Mucosa of descending colon (tissue), 3 donors: ENCODE measurements at regions not wholly inside any gene's neighbourhood (a gene's known extent, or its start where the extent isn't known, plus 50 kb on each side); places are given as distances from the start of the nearest gene placed in this dataset.

ENCODE experiments used
- ATAC-seq: fragments of 200-7000 bp; cut with Tn5 transposase; one replicate; pipeline ENCODE4 v1.9.1; 2020; ENCODE audit warnings: mild to moderate bottlenecking, moderate library complexity
- DNase-seq, 3 donors: peaks; one replicate each; pipeline ENCODE4 v3.0.0-alpha.2; 2020
- H3K36me3 ChIP-seq: fragments of 200-600 bp; one replicate; pipeline ENCODE4 v1.8.0; 2021; ENCODE audit warnings: low read depth, mild to moderate bottlenecking
- H3K4me1 ChIP-seq: fragments of 200-600 bp; one replicate; pipeline ENCODE4 v1.8.0; 2021; ENCODE audit warnings: low read depth, mild to moderate bottlenecking
- H3K4me3 ChIP-seq: fragments of 200-600 bp; one replicate; pipeline ENCODE4 v1.8.0; 2021; ENCODE audit warnings: mild to moderate bottlenecking
- H3K9me3 ChIP-seq: fragments of 200-600 bp; one replicate; pipeline ENCODE4 v1.8.0; 2021; ENCODE audit warnings: mild to moderate bottlenecking
- intact Hi-C, 2 donors: fragments of 100-400 bp; cut with DNase I in 1 of 2; cut with micrococcal nuclease in 1 of 2; formaldehyde crosslinking; loops; one replicate each; pipeline versions ENCODE4 v1.11.0 to v1.11.1; 2022; cut with DNase I, micrococcal nuclease
- TF ChIP-seq, protein P1 (sequence below): fragments of 200-600 bp; IDR thresholded peaks from one replicate; pipeline ENCODE4 v1.8.0; 2022; ENCODE audit warnings: antibody characterized with exemption, mild to moderate bottlenecking
- donor health status: DM: no; HTN: no; CAD: no; lungs with moderate emphysema.
- donor health status: DM: no; HTN: no; CAD: no.
- donor health status: DM: no; HTN: yes; CAD: no.

DNA sequence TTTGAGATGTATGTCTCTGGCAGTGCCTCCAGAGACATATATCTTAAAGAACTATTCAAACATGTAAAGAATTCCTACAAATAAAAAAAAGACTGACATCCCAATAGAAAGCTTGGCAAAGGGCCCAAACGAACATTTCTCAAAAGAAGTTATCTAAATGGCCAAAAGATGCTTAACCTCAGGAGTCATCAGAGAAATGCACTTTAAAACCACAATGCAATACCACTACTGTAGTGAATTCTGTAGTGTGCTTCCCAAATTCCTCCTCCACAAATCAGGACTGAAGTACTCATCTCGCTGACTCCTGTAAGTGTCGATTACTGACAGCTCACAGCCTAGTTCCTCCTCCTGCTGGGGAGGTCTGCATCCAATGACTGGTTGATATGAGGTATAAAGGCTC is 129.0 kb upstream of the MAMLD1 start:
- no peaks in the 10 kb centered on the region for H3K36me3 ChIP-seq
- no peaks in the 10 kb centered on the region for H3K9me3 ChIP-seq
- intact Hi-C loops, result no loop called here
- TF ChIP-seq, protein P1, sequence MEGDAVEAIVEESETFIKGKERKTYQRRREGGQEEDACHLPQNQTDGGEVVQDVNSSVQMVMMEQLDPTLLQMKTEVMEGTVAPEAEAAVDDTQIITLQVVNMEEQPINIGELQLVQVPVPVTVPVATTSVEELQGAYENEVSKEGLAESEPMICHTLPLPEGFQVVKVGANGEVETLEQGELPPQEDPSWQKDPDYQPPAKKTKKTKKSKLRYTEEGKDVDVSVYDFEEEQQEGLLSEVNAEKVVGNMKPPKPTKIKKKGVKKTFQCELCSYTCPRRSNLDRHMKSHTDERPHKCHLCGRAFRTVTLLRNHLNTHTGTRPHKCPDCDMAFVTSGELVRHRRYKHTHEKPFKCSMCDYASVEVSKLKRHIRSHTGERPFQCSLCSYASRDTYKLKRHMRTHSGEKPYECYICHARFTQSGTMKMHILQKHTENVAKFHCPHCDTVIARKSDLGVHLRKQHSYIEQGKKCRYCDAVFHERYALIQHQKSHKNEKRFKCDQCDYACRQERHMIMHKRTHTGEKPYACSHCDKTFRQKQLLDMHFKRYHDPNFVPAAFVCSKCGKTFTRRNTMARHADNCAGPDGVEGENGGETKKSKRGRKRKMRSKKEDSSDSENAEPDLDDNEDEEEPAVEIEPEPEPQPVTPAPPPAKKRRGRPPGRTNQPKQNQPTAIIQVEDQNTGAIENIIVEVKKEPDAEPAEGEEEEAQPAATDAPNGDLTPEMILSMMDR, result no peak
- no peak for ATAC-seq
- no peaks in the 10 kb centered on the region for H3K4me1 ChIP-seq
- no peak overlapping the region for H3K4me3 ChIP-seq
- no peak for DNase-seq

DNA sequence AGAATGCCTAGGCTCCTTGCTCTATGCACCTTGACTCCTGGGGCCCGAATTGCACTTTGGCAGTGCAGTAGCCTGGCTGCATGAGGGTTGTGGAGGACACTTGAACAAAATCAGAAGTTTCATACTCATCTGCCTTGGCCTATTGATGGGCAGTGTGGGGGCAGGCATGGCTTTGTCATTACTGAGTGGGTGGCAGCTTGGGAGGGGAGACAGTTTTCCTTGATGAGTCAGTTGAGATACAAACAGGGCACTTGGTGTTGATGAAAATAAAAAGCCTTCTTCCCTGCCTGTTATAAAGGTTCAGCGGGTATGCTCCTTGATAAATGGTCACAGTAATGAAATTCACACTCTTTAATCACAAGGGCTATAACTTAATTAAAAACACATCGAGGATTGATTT is 126.8 kb upstream of the MAMLD1 start:
- intact Hi-C loops, result no loop called here
- TF ChIP-seq, protein P1, result no peak
- Histone ChIP-seq H3K4me3 (no peak overlapping the region), H3K9me3 (no peaks in the 10 kb centered on the region), H3K36me3 (no peaks in the 10 kb centered on the region), H3K4me1 (no peaks in the 10 kb centered on the region)
- DNase-seq (no peak), ATAC-seq (no peak)

DNA sequence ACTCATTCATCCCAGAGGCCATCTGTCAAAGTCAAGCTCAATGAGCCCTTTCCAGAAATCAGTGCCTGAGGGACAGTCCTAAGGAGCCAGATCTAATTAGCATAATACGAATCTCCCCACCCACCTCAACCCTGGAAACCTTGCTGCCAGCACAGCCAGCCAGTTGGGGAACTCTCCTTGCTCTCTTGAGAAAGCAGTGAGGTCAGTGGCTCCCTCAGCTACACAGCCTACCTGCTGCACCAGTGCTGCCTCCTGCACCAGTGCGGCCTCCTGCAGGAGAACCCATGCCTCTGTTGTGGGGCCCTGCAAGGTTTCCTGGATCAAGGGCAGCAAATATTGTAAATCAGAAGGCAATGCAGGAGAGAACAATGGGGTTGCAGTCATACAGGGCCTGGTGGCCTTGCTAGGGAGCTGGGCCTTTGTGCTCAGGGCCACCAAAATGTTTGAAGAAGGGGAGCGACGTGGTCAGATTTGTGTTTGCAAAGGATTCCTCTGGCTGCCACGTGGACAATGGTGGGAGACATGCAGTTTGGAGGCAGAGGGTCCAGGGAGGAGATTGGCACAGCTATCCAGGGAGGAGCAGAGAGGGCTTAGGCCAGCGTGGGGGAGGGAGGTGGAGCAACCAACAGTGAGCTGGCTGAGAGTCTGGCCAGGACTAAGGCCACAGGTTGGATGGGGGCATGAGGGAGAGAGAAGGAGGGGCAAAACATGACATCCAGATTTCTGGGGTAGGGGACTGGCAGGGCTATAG is 124.3 kb upstream of the MAMLD1 start:
- no peaks in the 10 kb centered on the region for H3K4me1 ChIP-seq
- TF ChIP-seq, protein P1, result no peak
- no peak for ATAC-seq
- intact Hi-C loops, result no loop called here
- no peaks in the 10 kb centered on the region for H3K36me3 ChIP-seq
- no peaks in the 10 kb centered on the region for H3K9me3 ChIP-seq
- no peak overlapping the region for H3K4me3 ChIP-seq
- no peak for DNase-seq

DNA sequence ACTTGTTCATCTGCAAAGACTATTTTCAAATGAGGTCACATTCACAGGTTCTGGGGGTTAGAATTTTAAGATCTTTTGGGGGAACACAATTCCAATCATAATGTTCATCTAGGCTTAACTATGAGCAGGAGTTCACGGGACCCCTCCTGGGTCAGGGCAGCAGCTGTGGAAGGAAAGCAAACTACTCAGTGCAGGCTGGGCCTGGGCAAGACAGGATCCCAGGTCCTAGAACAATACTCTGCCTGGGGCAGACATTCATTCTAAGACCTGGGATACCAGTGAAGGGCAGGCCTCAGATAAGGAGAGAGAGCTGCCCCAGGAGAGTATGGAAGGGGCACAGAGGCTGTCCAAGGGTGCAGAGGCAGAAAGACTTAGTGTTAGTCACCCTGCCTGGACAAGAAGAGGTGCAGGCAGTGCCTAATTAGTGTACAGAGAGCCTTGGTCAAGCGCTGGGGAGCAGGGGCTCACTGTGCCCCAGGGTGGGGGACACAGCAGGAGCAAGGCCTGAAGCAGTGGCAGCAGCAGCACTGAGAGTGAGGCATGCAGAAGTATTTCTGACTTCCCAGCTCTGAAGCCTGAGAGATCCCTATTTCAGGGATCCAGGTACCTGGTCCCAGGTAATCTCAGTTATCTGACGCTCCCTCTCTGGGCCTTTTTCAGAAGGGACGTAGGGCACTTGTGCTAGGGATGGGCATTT is 123.0 kb upstream of the MAMLD1 start:
- Histone ChIP-seq H3K4me1 (no peaks in the 10 kb centered on the region), H3K9me3 (no peaks in the 10 kb centered on the region), H3K4me3 (no peak overlapping the region), H3K36me3 (no peaks in the 10 kb centered on the region)
- intact Hi-C loops, result no loop called here
- DNase-seq (no peak), ATAC-seq (no peak)
- TF ChIP-seq, protein P1, result no peak

DNA sequence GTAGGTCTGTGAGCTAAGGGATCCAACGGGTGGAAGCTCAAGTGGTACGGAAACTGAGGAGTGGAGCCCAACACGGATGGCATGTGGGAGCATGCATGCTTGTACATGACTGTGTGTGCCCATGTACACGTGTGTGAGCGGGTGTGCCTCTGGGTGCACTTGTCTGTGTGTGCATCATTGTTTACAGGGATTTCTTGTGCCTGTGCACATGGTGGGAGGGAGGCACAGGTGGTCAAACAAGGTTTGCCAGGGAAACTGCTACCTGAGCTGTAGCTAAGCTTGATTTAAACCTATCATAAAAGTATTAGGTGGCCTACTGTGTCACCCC is 122.5 kb upstream of the MAMLD1 start:
- H3K4me3 ChIP-seq, result no peak overlapping the region
- H3K9me3 ChIP-seq, result no peaks in the 10 kb centered on the region
- no peak for DNase-seq
- intact Hi-C loops, result no loop called here
- no peak for ATAC-seq
- no peaks in the 10 kb centered on the region for H3K4me1 ChIP-seq
- H3K36me3 ChIP-seq, result no peaks in the 10 kb centered on the region
- TF ChIP-seq, protein P1, result no peak
